Common myeloid progenitor, CD34-positive (primary cell): ENCODE measurements at regions not wholly inside any gene's neighbourhood (a gene's known extent, or its start where the extent isn't known, plus 50 kb on each side); places are given as distances from the start of the nearest gene placed in this dataset.

Experiments
- CTCF ChIA-PET: fragments of 350-600 bp; sonication (Branson Sonifier 250); formaldehyde crosslinking; loops from one replicate; lab custom pipeline; 2021; ENCODE audit warnings: antibody characterized with exemption; lab: Charles Lee
- POLR2A ChIA-PET: fragments of 350-600 bp; sonication (Branson Sonifier 250); formaldehyde crosslinking; loops from one replicate; lab custom pipeline; 2021; ENCODE audit warnings: antibody characterized with exemption; lab: Charles Lee
- DNase-seq, 3 donors: peaks; one replicate each; pipeline versions ENCODE4 v3.0.0 to v3.0.0-alpha.2; 2013
- H3K27ac ChIP-seq, 2 experiments: 1 replicate in 1 of 2; 2 replicates in 1 of 2; pipeline ENCODE4 v1.7.0; 2013; ENCODE audit warnings: inconsistent platforms in 2 of 2, low read length in 2 of 2, mild to moderate bottlenecking in 2 of 2, low read depth in 1 of 2, moderate library complexity in 1 of 2; ENCODE audit not compliant: severe bottlenecking in 2 of 2, insufficient read depth in 1 of 2, poor library complexity in 1 of 2
- H3K27me3 ChIP-seq, 5 experiments: replicated peaks in 2 of 5; 1 replicate in 3 of 5; 2 replicates in 2 of 5; pipeline versions ENCODE4 v1.6.1 to v1.7.0; 2013; ENCODE audit warnings: low read length in 4 of 5, mild to moderate bottlenecking in 2 of 5, moderate library complexity in 2 of 5, inconsistent platforms in 1 of 5; ENCODE audit not compliant: insufficient read depth in 5 of 5, control insufficient read depth in 4 of 5
- H3K36me3 ChIP-seq, 4 experiments: 1 replicate in 2 of 4; 2 replicates in 2 of 4; pipeline versions ENCODE4 v1.6.1 to v1.7.0; 2013; ENCODE audit warnings: low read length in 3 of 4, control low read depth in 1 of 4, mild to moderate bottlenecking in 1 of 4; ENCODE audit not compliant: control insufficient read depth in 4 of 4, insufficient read depth in 4 of 4
- H3K4me1 ChIP-seq, 4 experiments: 1 replicate in 3 of 4; 2 replicates in 1 of 4; pipeline versions ENCODE4 v1.6.1 to v1.7.1; 2013; ENCODE audit warnings: low read length in 3 of 4, mild to moderate bottlenecking in 3 of 4, control low read depth in 1 of 4, inconsistent platforms in 1 of 4, moderate library complexity in 1 of 4; ENCODE audit not compliant: control insufficient read depth in 4 of 4, insufficient read depth in 4 of 4; ENCODE audit errors: control extremely low read depth in 1 of 4
- H3K4me3 ChIP-seq, 7 experiments: 1 replicate in 4 of 7; 2 replicates in 3 of 7; pipeline versions ENCODE4 v1.5.1 to v1.7.0; 2013; ENCODE audit warnings: mild to moderate bottlenecking in 7 of 7, low read length in 6 of 7, moderate library complexity in 6 of 7, inconsistent platforms in 2 of 7, low read depth in 2 of 7, control low read depth in 1 of 7; ENCODE audit not compliant: insufficient read depth in 4 of 7, control insufficient read depth in 1 of 7; ENCODE audit errors: extremely low read depth in 1 of 7
- H3K9me3 ChIP-seq, 5 experiments: 1 replicate in 4 of 5; 2 replicates in 1 of 5; pipeline versions ENCODE4 v1.6.1 to v1.7.1; 2013; ENCODE audit warnings: low read length in 4 of 5, mild to moderate bottlenecking in 2 of 5, inconsistent platforms in 1 of 5, low read depth in 1 of 5, moderate library complexity in 1 of 5; ENCODE audit not compliant: control insufficient read depth in 4 of 5, insufficient read depth in 2 of 5; ENCODE audit errors: control extremely low read depth in 1 of 5
- WGBS: methylation state at CpG from one replicate; pipeline ENCODE4 v1.1.5; 2013; ENCODE audit not compliant: insufficient coverage; 5-methylcytosine and 5-hydroxymethylcytosine counted together

DNA sequence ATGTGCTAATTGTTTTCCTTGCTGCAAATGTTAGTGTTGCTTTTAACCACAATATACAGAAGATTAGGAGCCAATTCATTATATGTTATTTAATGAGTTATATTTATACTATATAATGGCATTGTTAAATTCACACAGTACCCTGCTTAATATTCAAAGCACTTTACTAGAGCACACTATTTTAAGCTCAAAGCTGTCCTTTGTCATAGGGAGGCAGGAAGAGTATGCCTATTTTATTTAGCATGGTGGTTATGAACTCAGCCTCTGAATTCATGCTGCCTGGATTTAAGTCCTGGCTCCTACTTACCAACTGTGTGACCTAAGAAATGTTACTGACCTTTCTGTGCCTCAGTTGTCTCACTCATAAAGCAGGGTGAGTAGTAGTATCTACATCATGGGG lies 80.5 kb downstream of the FASTKD2 start:
- H3K36me3 ChIP-seq, result no peaks in the 10 kb centered on the region
- no peaks in the 10 kb centered on the region for H3K27me3 ChIP-seq
- no peak overlapping the region for H3K4me3 ChIP-seq
- no peak for DNase-seq
- H3K4me1 ChIP-seq, result no peaks in the 10 kb centered on the region
- H3K27ac ChIP-seq, result no peak overlapping the region
- ChIA-PET CTCF (no interaction called here), POLR2A (no interaction called here)
- H3K9me3 ChIP-seq, result no peaks in the 10 kb centered on the region

DNA sequence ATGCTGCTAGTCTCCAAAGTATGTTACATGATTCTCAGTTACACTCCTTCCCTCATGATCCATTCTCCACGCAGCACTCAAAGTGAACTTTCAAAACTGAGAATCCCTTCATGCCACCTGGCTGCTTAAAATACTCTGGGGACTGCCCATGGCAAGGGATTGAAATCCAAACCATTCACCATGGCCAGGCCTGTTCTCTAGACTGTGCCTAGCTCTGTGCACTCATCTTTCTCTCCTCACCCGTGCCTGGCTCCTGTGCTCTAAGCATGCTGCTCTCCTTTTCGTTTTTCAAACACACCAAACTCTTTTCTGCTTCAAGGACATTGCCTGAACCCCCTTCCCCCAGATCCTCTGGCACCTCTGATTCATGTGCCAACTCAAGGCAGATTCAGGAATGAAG lies 80.9 kb downstream of the FASTKD2 start:
- ChIA-PET POLR2A (no interaction called here), CTCF (no interaction called here)
- DNase-seq, result no peak
- H3K27me3 ChIP-seq, result no peaks in the 10 kb centered on the region
- H3K4me3 ChIP-seq, result no peak overlapping the region
- no peaks in the 10 kb centered on the region for H3K4me1 ChIP-seq
- H3K36me3 ChIP-seq, result no peaks in the 10 kb centered on the region
- H3K9me3 ChIP-seq, result no peaks in the 10 kb centered on the region
- H3K27ac ChIP-seq, result no peak overlapping the region
- 100% methylated on average over 1 of the region's 3 CpGs for WGBS

DNA sequence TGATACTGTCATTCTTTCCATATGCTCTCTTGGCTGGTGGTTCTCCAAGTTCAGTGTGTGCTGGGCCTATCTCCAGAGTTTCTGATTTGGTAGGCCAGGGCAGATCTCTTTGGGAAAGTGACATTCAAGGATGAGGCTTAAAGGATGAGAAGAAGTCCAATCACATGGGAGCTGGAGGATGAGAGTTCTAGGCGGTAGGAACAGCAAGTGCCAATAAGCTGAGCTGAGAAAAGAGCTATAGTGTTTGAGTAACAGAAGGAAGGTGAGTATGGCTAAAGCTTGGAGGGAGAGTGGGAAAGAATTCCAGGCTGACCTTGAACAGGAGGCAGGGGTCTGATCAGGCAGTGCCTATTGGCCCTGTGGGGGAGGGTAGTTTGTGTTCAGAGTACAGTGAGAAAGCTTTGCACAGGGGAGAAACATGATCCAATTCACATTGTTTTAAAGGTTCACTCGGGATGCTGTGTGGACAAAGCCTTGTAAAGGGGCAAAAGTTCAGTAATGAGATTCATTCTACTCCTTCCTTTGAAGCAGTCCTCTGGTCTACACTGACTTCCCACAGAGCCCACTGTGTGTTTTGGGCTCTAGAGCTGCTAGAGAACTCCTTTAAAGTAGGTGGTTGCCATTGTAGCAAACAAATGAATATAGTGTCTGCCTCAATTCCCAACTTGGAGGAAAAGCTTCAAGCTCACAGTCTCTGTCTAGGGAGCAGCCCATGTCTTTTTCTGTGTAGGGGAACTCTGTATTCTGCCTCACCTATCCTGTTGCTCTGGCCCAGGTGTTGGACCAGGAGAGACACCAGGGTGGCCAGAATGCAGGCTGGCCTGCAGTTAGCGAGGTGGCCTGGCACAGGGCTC lies 81.8 kb downstream of the FASTKD2 start:
- Histone ChIP-seq H3K27me3 (no peaks in the 10 kb centered on the region), H3K9me3 (no peaks in the 10 kb centered on the region), H3K4me3 (no peak overlapping the region), H3K4me1 (no peaks in the 10 kb centered on the region), H3K36me3 (no peaks in the 10 kb centered on the region), H3K27ac (no peak overlapping the region)
- ChIA-PET POLR2A (no interaction called here), CTCF (interaction anchor here (0.9 kb wide), 1 partner anchor 13 kb away, joined by 3 read pairs; no protein-coding TSS in a partner anchor)
- 89% methylated on average over 2 of the region's 3 CpGs for WGBS
- DNase-seq, result no peak

DNA sequence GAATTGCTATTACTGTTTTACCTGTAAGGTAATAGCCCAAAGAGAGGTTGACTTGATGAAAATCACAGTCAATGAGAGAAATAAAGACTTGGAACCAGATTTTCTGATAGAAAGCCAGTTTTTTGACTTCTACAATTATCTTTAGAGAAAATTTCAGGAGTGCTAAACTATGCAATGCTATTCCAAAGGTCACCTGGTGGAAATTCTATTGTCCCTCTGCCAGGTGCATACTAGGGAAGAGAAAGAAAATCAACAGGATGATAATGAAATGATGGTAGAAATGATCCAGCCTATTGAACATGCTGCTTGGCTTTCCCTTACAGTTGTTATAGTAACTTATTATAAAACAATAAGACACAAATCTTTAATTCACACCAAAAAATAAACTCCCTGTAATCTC lies 85.0 kb downstream of the FASTKD2 start:
- peaks cover 0 to 3% (median 0%) of the 10 kb centered on the region in 4 experiments for H3K4me1 ChIP-seq
- H3K36me3 ChIP-seq, result no peaks in the 10 kb centered on the region
- H3K27ac ChIP-seq, result no peak overlapping the region
- CTCF ChIA-PET, result no interaction called here
- H3K27me3 ChIP-seq, result no peaks in the 10 kb centered on the region
- H3K9me3 ChIP-seq, result no peaks in the 10 kb centered on the region
- POLR2A ChIA-PET, result no interaction called here
- H3K4me3 ChIP-seq, result no peak overlapping the region
- no peak for DNase-seq

- Histone ChIP-seq H3K27ac (no peak overlapping the region), H3K36me3 (no peaks in the 10 kb centered on the region), H3K9me3 (no peaks in the 10 kb centered on the region), H3K4me3 (no peak overlapping the region), H3K4me1 (peaks cover 0 to 3% (median 0%) of the 10 kb centered on the region in 4 experiments), H3K27me3 (no peaks in the 10 kb centered on the region)
- CTCF ChIA-PET, result no interaction called here
- POLR2A ChIA-PET, result no interaction called here
- no peak for DNase-seq
- no CpG with 5 or more reads among the region's 1 CpG for WGBS
Observed at GRCh38 chr2:206851521-206851920, 86.1 kb downstream of the FASTKD2 start.

GRCh38 chr2:206853915-206854314 lies 85.4 kb upstream of the CPO start:
- peaks cover 0 to 9% (median 6%) of the 10 kb centered on the region in 4 experiments for H3K4me1 ChIP-seq
- CTCF ChIA-PET, result interaction anchor here (1.0 kb wide), 1 partner anchor 8 kb away, joined by 3 read pairs; no protein-coding TSS in a partner anchor
- H3K27me3 ChIP-seq, result no peaks in the 10 kb centered on the region
- DNase-seq, result no peak
- 100% methylated on average over 2 of the region's 4 CpGs for WGBS
- no peak overlapping the region for H3K4me3 ChIP-seq
- no peaks in the 10 kb centered on the region for H3K9me3 ChIP-seq
- no peak overlapping the region for H3K27ac ChIP-seq
- H3K36me3 ChIP-seq, result no peaks in the 10 kb centered on the region
- POLR2A ChIA-PET, result no interaction called here

DNA sequence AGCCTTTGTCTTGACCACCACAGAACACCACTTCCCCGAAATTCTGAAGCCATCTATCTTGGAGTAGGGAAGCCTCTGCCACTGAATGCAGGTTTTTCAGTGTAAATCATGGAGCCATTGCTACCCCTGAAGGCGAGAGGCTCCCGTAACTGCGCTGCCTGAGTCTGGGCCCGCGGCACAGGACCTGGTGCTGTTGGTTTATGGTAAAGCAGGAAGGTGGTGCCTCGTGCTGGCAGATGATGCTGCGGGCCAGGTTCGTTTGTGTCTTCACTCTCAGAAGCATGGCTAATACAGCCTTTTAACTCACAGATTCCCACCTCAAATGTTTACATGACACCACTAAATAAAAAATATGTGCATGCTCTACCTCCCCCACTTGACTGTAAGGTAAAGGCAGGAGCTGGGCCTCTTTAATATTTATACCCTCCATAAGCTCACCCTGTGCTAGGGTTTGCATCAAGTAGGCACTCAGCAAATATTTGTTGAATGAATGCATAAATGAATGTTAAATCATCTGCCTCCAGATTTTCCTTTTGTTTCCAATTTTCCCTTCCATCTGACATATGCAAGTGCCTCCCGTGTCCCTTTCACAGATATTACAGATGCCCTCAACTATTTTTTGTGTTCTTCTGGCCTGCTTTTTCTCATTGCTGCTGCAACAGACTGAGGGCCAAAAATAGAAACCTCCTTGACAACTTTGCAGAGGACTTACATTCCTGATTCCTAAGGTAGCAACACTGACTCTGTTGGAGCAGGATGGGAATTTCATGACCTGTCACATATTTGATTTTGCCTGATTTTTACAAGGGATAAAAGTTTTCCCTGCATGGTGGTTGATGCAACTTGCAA lies 83.5 kb upstream of the CPO start:
- POLR2A ChIA-PET, result no interaction called here
- H3K27me3 ChIP-seq, result no peaks in the 10 kb centered on the region
- no peaks in the 10 kb centered on the region for H3K9me3 ChIP-seq
- H3K36me3 ChIP-seq, result no peaks in the 10 kb centered on the region
- WGBS, result 100% methylated on average over 8 of the region's 10 CpGs
- H3K27ac ChIP-seq, result no peak overlapping the region
- DNase-seq, result no peak
- peaks cover 0 to 18% (median 16%) of the 10 kb centered on the region in 4 experiments for H3K4me1 ChIP-seq
- no peak overlapping the region for H3K4me3 ChIP-seq
- CTCF ChIA-PET, result no interaction called here
